NOMO-1 treated with DMSO at 0.1 percent for 48 hours (cell line): ENCODE measurements at regions not wholly inside any gene's neighbourhood (a gene's known extent, or its start where the extent isn't known, plus 50 kb on each side); places are given as distances from the start of the nearest gene placed in this dataset.

ENCODE experiments used
- DNase-seq: peaks from one replicate; lab custom pipeline; 2025; ENCODE audit not compliant: unreplicated experiment; lab: John Stamatoyannopoulos, UW

- DNase-seq: no peak
Measured at GRCh38 chr9:81207651-81208050, 481.7 kb downstream of the TLE1 start.

DNA sequence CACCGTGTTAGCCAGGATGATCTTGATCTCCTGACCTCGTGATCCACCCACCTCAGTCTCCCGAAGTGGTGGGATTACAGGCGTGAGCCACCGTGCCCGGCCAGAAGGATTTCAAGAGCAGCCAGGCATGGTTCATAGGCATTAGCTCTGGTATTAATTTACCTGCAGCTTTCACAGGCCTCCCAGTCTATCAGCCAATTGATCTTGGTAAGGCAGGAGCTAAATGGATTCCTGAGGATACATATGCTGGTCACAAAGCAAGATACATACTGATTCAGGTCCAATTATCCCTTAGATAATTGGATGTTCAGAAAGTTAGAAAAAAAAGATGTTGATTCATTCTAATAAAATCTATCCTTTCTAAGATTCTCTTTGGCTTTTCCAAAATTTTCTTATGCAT is 487.1 kb downstream of the TLE1 start:
- no peak for DNase-seq

- no peak for DNase-seq
Measured at GRCh38 chr9:81195206-81195605, 494.1 kb downstream of the TLE1 start.

- no peak for DNase-seq
Measured at GRCh38 chr9:81193362-81194339, 495.7 kb downstream of the TLE1 start.

DNA sequence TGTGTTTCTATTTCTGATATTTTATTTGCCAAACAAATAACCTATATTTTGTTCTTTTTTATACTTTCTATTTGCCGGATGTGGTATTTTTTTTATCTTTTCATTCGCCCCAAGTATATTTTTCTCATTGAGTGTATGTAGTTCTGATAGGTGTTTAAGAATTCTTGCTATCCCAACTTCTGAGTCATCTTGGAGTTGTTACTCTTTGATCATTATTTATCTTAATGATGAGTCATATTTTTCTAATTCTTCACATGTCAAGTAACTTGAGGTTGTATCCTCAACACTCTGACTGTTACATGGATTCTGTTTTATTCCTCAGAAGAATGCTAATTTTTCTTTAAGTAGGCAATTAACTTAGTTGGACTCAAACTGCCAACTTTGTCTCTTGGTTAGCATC is 498.1 kb downstream of the TLE1 start:
- DNase-seq: no peak

DNA sequence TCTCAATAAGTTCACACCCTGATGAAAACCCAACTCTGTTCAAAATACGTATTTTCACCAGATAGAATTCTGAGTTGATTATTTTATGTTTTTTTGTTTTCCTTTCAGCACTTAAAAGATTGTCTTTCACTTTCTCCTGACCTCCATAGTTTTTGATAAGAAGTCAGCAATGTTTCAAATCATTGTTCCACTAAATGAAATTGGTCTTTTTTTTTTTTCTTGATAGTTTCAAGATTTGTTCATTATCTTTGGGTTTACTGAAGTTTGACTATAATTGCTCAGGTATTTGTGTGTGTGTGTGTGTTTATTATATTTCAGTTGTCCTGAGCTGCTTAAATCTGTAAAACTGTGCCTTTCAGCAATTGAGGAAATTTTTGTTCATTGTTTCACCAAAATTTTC is 498.7 kb downstream of the TLE1 start:
- DNase-seq: no peak

GRCh38 chr9:81183761-81184160 is 505.6 kb downstream of the TLE1 start:
- DNase-seq: no peak

GRCh38 chr9:81182431-81182830 is 506.9 kb downstream of the TLE1 start:
- no peak for DNase-seq

GRCh38 chr9:81174023-81174422 is 515.3 kb downstream of the TLE1 start:
- no peak for DNase-seq

DNA sequence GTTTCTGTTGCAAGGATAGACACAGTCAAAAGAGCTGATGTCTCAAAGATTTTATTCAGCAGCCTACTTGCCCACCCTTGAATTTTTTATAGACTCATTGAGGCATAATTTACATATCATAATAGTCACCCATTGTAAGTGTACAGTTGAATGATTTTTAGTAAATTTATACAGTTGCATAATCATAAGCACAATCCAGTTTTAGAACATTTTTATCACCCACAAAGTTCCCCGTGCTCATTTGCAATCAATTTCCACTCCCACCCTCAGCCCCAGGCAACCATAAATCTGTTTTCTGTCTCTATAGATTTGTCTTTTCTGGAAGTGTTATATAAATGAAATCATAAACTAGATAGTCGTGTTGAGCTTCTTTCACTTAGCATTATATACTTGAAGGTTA is 517.7 kb downstream of the TLE1 start:
- no peak for DNase-seq

DNA sequence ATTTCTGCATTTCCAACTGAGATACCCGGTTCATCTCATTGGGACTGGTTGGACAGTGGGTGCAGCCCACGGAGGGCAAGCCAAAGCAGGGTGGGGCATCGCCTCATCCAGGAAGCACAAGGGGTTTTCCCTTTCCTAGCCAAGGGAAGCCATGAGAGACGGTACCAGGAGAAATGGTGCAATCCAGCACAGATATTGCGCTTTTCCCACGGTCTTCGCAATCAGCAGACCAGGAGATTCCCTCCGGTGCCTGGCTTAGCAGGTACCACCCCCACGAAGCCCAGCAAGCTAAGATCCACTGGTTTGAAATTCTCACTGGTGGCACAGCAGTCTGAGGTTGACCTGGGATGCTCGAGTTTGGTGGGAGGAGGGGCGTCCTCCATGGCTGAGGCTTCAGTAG is 527.0 kb downstream of the TLE1 start:
- no peak for DNase-seq

DNA sequence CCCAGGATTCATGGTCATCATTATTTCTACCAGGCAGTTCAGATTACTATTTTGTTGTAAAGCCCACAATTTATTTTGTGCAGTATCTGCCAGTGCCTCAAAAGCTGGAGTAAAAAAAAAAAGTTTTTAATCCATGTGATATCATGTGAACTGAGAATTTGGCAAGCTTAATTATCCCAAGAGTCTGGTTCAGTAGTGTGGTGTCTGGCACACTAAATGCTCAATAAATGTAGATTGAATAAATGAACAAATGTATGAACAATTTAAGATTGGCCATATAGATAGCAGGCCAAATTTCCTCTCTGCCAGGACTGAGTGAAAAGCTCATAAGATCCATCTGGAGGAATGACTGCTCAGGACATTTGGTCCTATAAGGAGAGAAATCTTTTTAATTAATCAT is 533.0 kb downstream of the TLE1 start:
- no peak for DNase-seq

DNA sequence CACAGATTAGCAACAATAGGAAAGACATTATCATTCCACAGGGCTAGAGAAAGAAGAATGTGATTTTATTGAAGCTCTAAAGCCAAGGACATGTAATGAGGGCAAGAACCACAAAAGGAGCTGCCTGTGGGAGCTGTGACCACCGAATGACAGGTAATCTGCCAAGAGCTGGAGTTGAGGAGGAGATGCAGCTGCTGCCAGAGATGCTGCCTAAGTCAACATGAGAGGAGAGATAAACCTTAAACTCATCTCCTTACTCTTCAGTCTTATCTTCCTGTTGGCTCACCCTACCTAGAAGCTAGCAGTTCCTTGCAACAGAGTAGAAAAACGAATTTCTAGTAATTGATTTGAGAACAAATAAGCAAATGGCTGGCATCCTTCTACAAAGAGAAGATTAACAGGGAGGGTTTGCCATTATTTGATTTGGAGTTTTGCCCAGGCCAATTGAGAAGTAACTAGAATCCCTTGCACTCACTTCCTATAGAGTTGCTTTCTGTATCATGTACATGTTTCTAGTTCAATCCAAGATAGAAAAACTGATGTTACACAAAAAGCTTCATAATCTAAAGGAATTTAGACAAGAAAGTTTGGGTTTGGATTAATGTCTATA is 539.2 kb downstream of the TLE1 start:
- DNase-seq: no peak

- no peak for DNase-seq
Measured at GRCh38 chr9:81146684-81147337, 542.5 kb downstream of the TLE1 start.

- no peak for DNase-seq
Measured at GRCh38 chr9:81146241-81146640, 543.1 kb downstream of the TLE1 start.

DNA sequence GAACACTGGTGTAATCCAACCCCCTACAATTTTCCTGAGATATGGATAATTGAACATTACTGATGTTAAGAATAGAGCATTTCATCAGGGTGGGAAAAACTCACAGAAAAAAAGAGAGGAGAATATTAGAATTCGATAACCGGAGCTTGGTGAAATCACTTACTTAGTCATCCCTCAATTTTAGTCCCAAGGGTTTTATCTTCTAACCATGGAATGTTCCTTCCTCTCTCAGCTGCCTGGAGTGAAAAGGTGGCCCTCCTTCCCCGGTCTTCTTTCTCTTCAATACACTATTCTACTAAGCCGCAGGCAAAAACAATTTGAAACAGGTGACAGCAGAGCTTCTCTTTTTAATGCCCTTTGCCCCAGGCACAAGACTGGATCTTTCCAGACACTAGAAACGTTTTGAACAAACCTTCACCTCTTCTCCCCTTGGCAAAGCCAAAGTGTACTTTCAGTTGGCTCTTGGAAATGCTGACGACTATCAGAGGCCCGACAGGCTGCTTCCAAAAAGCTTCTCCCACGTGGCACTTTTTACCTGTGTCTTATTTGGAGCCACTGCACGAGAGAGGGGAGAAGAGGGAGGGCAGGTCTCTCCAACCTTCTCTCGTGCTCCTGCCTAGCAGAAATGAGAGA is 543.9 kb downstream of the TLE1 start:
- DNase-seq: no peak

GRCh38 chr9:81141961-81142360 is 547.4 kb downstream of the TLE1 start:
- no peak for DNase-seq

- DNase-seq: no peak
Measured at GRCh38 chr9:81137976-81138568, 551.3 kb downstream of the TLE1 start.

- DNase-seq: no peak
Measured at GRCh38 chr9:81132796-81133195, 556.6 kb downstream of the TLE1 start.

- peak; percentile 26 for DNase-seq
Measured at GRCh38 chr9:81132318-81132717, 557.0 kb downstream of the TLE1 start.

- no peak for DNase-seq
Measured at GRCh38 chr9:81128701-81129100, 560.6 kb downstream of the TLE1 start.
